ENCODE measurements at regions not wholly inside any gene's neighbourhood (a gene's known extent, or its start where the extent isn't known, plus 50 kb on each side); places are given as distances from the start of the nearest gene placed in this dataset.

GRCh38 chr2:64230540-64230939 lies 86.3 kb upstream of the PELI1 start:
- Mint-ChIP-seq H3K36me3 (ENCODE audit: low read depth) (no peaks in the 10 kb centered on the region), H3K27ac (no peak overlapping the region), H3K4me1 (ENCODE audit: low read depth) (peaks cover 23% of the 10 kb centered on the region), H3K9me3 (no peaks in the 10 kb centered on the region), H3K27me3 (peaks cover 4% of the 10 kb centered on the region), H3K4me3 (no peak overlapping the region)

DNA sequence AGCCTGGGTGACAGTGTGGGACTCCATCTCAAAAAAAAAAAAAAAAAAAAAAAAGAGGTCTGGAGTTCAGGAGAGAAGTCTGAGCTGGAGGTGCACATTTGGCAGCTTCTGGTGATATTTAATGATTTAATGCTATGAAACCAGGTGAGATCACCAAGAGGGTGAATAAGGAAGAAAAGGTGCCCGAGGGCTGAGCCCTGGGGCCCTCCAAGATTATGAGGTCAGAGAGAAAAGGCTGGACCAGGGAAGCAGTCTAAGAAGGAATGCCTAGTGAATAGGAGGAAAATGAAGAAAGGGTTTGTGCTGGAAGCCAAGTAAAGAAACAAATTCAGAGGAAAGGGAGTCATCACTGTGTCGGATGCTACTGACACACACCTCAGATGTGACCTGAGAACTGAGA lies 88.0 kb upstream of the PELI1 start:
- H3K27me3 Mint-ChIP-seq, result peaks cover 4% of the 10 kb centered on the region
- H3K27ac Mint-ChIP-seq, result no peak overlapping the region
- H3K36me3 Mint-ChIP-seq (ENCODE audit: low read depth), result no peaks in the 10 kb centered on the region
- no peak overlapping the region for H3K4me3 Mint-ChIP-seq
- peaks cover 19% of the 10 kb centered on the region for H3K4me1 Mint-ChIP-seq (ENCODE audit: low read depth)
- no peaks in the 10 kb centered on the region for H3K9me3 Mint-ChIP-seq

DNA sequence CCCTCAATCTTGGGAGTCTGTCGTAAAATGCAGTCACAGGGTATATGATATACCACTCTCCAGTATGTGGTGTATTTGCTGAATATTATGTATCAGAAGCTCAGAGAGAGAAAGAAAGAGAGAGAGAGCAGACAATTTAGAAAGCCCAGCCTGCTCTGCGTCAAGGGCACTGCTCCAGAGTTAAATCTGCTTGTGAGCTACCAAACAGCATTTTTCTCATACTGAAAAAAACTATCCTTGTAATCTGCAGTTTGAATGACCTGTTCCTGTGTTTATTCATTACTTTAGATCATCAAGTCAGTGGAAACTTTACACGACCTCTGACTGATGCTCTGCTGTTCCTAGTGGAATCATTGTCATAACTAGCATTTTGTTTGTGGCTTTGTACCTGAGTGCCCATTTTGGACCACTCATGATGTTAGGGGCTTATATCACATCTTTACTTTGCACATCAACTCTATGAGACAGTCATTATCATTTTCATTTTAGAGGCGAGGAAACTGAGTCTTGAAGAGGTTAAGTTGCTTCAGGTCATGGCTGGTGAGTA lies 89.2 kb upstream of the PELI1 start:
- Mint-ChIP-seq H3K27me3 (peaks cover 4% of the 10 kb centered on the region), H3K27ac (no peak overlapping the region), H3K4me3 (no peak overlapping the region), H3K36me3 (ENCODE audit: low read depth) (no peaks in the 10 kb centered on the region), H3K9me3 (no peaks in the 10 kb centered on the region), H3K4me1 (ENCODE audit: low read depth) (peaks cover 10% of the 10 kb centered on the region)

GRCh38 chr2:64234150-64234549 lies 89.9 kb upstream of the PELI1 start:
- H3K36me3 Mint-ChIP-seq (ENCODE audit: low read depth), result no peaks in the 10 kb centered on the region
- H3K27me3 Mint-ChIP-seq, result peaks cover 4% of the 10 kb centered on the region
- H3K4me1 Mint-ChIP-seq (ENCODE audit: low read depth), result peaks cover 4% of the 10 kb centered on the region
- H3K4me3 Mint-ChIP-seq, result no peak overlapping the region
- H3K9me3 Mint-ChIP-seq, result no peaks in the 10 kb centered on the region
- H3K27ac Mint-ChIP-seq, result no peak overlapping the region

- Mint-ChIP-seq H3K9me3 (no peaks in the 10 kb centered on the region), H3K4me3 (no peak overlapping the region), H3K4me1 (ENCODE audit: low read depth) (peaks cover 4% of the 10 kb centered on the region), H3K27me3 (peaks cover 4% of the 10 kb centered on the region), H3K36me3 (ENCODE audit: low read depth) (no peaks in the 10 kb centered on the region), H3K27ac (no peak overlapping the region)
Measured at GRCh38 chr2:64234785-64235184, 90.6 kb upstream of the PELI1 start.

DNA sequence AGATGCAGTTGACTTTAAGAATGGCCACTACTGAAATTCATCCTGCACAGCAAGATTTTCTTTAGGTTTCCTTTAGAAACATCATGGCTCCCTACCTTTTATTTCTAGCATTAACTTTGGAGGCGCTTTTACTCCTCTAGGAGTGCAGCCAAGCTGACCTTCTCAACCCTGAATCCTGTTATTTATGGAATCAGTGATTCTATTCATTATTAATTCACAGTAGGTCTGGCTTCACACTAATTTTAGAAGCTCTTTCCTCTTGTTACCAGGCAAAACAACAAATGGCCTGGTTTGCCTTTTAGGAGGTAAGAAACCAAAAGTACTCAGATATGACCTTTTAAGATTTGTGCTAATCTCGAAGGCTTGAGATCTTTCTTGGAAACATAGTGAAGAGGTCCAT lies 93.0 kb upstream of the PELI1 start:
- Mint-ChIP-seq H3K4me3 (no peak overlapping the region), H3K9me3 (no peaks in the 10 kb centered on the region), H3K36me3 (ENCODE audit: low read depth) (no peaks in the 10 kb centered on the region), H3K27me3 (no peaks in the 10 kb centered on the region), H3K4me1 (ENCODE audit: low read depth) (peaks cover 4% of the 10 kb centered on the region), H3K27ac (no peak overlapping the region)

GRCh38 chr2:64238799-64239198 lies 94.6 kb upstream of the PELI1 start:
- no peaks in the 10 kb centered on the region for H3K4me1 Mint-ChIP-seq (ENCODE audit: low read depth)
- H3K4me3 Mint-ChIP-seq, result no peak overlapping the region
- H3K27ac Mint-ChIP-seq, result no peak overlapping the region
- no peaks in the 10 kb centered on the region for H3K9me3 Mint-ChIP-seq
- no peaks in the 10 kb centered on the region for H3K36me3 Mint-ChIP-seq (ENCODE audit: low read depth)
- no peaks in the 10 kb centered on the region for H3K27me3 Mint-ChIP-seq

DNA sequence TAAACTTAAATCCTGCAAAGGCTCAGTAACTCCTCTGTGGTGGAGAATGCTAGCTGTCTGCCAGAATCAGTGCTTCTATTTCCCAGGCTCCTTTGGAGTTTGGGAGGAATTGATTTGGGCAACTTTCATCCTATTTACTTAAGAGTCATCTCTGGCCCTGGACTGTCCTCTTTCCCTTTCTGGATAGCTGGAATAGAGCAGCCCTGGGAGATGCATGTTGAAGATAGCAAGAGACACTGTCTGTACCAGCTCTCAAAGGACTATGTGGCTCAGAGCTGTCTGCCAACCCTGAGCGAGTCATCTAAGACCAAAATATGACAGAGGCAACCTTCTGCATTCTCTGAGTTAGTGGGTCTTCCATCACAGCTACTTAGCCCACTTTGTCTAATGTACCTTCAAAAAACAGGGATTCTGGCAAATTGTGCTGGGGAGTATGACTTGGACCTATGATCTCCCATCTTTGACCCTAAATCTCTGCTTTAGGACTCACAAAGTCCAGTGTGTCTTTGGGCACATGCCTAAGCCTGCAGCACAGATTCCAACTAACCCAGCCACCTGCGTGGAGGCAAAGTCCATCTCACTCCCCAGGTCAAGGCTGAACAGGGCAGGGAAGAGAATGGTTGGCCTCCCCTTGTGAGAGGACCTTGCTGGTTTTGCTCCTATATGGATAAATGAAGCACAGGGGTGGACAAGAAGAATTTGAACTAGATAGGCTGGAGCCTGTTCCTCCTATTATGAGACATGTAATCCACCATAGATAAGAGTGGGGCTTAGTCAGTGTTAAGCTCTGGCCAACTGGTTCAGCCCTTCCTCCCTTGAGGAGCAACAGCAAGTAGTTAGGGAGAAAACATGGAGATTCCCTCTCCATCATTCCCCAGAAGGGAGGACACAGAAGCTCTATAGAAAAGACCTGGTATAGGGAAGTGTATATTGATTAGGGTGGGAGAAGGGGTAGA lies 99.1 kb upstream of the PELI1 start:
- Mint-ChIP-seq H3K27ac (no peak overlapping the region), H3K36me3 (ENCODE audit: low read depth) (no peaks in the 10 kb centered on the region), H3K4me3 (no peak overlapping the region), H3K4me1 (ENCODE audit: low read depth) (no peaks in the 10 kb centered on the region), H3K27me3 (no peaks in the 10 kb centered on the region), H3K9me3 (no peaks in the 10 kb centered on the region)

GRCh38 chr2:64244037-64244416 lies 99.8 kb upstream of the PELI1 start:
- Mint-ChIP-seq H3K9me3 (no peaks in the 10 kb centered on the region), H3K4me3 (no peak overlapping the region), H3K36me3 (ENCODE audit: low read depth) (no peaks in the 10 kb centered on the region), H3K27ac (no peak overlapping the region), H3K27me3 (peaks cover under 1% of the 10 kb centered on the region), H3K4me1 (ENCODE audit: low read depth) (no peaks in the 10 kb centered on the region)

DNA sequence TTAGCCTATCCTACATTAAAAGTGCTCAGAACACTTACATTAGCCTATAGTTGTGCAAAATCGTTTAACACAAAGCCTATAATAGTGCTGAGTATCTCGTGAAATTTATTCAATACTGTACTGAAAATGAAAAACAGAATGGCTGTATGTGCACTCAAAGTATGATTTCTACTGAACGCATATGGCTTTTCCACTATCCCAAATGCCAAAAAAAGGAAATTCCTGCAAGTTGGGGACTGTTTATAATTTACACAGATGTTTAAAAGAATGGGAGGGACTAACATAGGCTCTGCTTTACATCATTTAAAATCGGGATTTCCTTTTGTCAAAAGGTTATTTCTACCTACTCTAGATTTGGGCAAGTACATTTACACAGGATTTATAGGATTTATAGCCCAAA lies 101.4 kb upstream of the PELI1 start:
- H3K9me3 Mint-ChIP-seq, result no peaks in the 10 kb centered on the region
- no peaks in the 10 kb centered on the region for H3K36me3 Mint-ChIP-seq (ENCODE audit: low read depth)
- no peak overlapping the region for H3K4me3 Mint-ChIP-seq
- H3K27ac Mint-ChIP-seq, result no peak overlapping the region
- H3K27me3 Mint-ChIP-seq, result peaks cover 4% of the 10 kb centered on the region
- no peaks in the 10 kb centered on the region for H3K4me1 Mint-ChIP-seq (ENCODE audit: low read depth)

DNA sequence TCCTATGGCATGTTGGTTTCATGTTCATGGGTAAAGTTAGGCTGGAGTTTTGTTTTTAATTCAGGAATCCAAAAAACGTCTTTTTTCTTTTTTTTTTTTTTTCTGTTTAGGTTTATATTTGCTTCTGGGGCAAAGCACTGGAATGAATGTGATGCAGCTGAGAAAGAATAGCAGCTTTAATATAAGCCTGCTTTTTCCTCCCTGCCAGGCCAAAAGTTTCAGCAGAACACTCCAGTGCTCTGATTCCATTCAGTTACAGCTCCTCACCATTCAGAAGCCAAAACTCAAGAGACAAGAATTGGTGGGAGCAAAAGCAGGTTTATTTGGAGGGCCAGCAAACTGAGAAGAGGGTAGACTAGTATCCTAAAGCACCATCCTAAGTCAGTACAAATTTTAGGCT lies 102.7 kb upstream of the PELI1 start:
- H3K4me3 Mint-ChIP-seq, result no peak overlapping the region
- H3K27me3 Mint-ChIP-seq, result peaks cover 4% of the 10 kb centered on the region
- H3K4me1 Mint-ChIP-seq (ENCODE audit: low read depth), result no peaks in the 10 kb centered on the region
- no peak overlapping the region for H3K27ac Mint-ChIP-seq
- no peaks in the 10 kb centered on the region for H3K9me3 Mint-ChIP-seq
- no peaks in the 10 kb centered on the region for H3K36me3 Mint-ChIP-seq (ENCODE audit: low read depth)

DNA sequence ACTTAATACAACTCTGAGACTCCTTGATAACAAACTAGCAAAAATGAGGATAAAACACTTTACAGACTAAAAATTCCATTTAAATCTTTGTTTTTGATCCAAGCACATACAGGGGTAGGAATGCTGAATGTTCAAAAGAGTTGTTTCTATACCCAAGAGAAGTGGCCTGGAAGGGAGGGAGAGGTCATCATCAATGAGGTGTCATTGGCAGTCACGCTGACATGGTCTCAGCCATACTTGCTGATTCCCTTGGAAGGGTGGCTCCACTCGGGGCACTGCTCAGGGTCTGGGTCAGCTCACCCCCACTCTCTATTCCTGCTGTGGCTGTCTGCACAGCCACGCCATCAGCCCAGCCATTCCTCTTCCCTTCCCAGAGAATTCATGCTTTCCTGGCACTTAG lies 105.2 kb upstream of the PELI1 start:
- Mint-ChIP-seq H3K36me3 (ENCODE audit: low read depth) (no peaks in the 10 kb centered on the region), H3K4me3 (no peak overlapping the region), H3K27ac (no peak overlapping the region), H3K27me3 (peaks cover 4% of the 10 kb centered on the region), H3K4me1 (ENCODE audit: low read depth) (no peaks in the 10 kb centered on the region), H3K9me3 (no peaks in the 10 kb centered on the region)

GRCh38 chr2:64250063-64250462 lies 105.8 kb upstream of the PELI1 start:
- Mint-ChIP-seq H3K4me1 (ENCODE audit: low read depth) (no peaks in the 10 kb centered on the region), H3K9me3 (no peaks in the 10 kb centered on the region), H3K27ac (no peak overlapping the region), H3K4me3 (no peak overlapping the region), H3K36me3 (ENCODE audit: low read depth) (no peaks in the 10 kb centered on the region), H3K27me3 (peaks cover 4% of the 10 kb centered on the region)

DNA sequence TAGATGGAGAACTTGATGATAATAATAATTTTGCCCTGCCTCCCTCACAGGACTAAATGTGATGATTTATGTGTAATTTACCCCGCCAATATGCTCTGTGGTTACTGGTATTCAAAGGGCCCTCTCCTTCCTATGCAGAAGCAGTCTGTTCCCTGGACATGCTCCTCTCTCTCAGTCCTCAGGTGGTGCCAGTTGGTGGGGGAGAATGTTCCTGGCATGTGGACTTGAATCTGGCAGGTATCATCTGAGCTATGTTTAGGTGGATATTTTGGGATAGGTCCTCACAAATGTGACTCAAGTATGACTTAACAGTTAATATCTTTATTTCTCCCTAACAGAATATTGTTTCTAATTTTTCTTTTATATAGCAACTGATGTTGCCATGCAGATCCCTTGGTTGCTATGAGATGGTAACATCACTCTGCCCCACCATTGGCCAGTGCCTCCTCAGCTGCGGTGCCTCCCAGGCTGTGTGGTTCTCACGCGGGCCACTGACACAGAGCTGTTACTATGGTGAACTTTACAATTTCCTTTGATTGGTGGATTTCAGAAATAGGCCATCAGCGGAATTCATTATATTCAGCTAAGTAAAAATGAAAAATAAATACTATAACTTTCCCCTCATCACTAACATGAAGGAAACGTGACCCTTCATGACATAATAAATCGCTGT lies 106.7 kb upstream of the PELI1 start:
- Mint-ChIP-seq H3K27ac (no peak overlapping the region), H3K36me3 (ENCODE audit: low read depth) (no peaks in the 10 kb centered on the region), H3K9me3 (no peaks in the 10 kb centered on the region), H3K4me1 (ENCODE audit: low read depth) (no peaks in the 10 kb centered on the region), H3K27me3 (peaks cover 4% of the 10 kb centered on the region), H3K4me3 (no peak overlapping the region)

DNA sequence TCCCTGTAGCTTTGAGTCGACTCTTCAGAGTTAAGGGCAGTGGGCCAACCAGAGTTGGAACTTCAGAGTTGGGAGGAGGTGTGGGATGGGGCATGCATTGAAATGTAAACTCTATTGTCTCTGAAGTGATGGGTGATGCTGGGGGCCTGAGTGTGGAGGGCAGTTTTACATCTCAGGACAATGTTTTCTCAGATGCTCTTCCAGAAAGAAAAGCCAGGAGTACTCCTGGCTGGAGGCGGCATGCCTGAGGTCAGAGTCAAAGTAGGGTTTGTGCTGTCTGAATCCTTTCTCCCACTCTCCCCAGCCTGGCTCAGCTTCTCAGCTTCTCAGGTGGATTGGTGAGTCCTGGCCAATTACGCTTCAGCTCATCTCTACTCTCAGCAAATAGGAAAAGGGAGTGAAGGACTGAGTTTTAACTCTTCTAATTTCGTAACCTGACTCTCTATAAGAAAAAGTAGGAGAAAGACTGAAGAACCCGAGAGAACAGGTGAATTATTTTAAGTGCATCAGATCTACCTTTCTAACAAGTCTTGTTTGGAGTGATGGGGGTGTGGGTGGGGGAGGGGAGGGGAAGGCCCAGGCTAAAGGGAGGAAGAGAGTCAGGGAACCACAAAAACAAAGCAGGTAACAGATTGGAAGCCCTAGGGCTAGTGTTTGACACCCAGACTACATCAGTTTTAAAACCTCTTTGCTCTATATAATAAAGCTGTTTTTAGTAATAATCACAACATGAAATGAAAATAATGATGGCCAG lies 107.5 kb upstream of the PELI1 start:
- Mint-ChIP-seq H3K27ac (no peak overlapping the region), H3K36me3 (ENCODE audit: low read depth) (no peaks in the 10 kb centered on the region), H3K4me3 (no peak overlapping the region)

More for the DNA sequence above, 107.5 kb upstream of the PELI1 start:
- Mint-ChIP-seq H3K4me1 (ENCODE audit: low read depth) (no peaks in the 10 kb centered on the region), H3K27me3 (peaks cover 4% of the 10 kb centered on the region), H3K9me3 (no peaks in the 10 kb centered on the region)
